ENCODE measurements at regions not wholly inside any gene's neighbourhood (a gene's known extent, or its start where the extent isn't known, plus 50 kb on each side); places are given as distances from the start of the nearest gene placed in this dataset.

DNA sequence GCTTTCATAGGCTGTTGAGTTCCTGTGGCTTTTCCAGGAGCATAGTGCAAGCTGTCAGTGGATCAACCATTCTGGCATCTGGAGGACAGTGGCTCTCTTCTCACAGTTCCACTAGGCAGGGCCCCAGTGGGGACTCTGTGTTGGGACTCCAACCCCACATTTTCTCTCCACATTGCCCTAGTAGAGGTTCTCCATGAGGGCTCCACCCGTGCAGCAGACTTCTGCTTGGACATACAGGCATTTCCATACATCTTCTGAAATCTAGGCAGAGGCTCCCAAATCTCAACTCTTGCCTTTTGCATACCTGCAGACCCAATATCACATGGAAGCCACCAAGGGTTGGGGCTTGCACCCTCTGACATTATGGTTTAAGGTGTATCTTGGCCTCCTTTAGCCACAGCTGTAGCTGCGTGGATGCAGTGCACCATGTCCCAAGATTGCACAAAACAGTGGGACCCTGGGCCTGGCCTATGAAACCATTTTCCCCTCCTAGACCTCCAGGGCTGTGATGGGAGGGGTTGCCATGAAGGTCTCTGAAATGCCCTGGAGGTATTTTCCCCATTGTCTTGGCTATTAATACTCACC, 645.9 kb upstream of the CITED2 start:
- no peak for TF ChIP-seq ZNF274 (IDR thresholded peaks at IDR 0.05; ENCODE audit: low read depth, low read length)
- TF ChIP-seq YY1 (IDR thresholded peaks at IDR 0.05; ENCODE audit: insufficient read depth, insufficient read length) = no peak
- no peak for TF ChIP-seq SUZ12 (IDR thresholded peaks at IDR 0.05; ENCODE audit: extremely low read depth, insufficient read depth, insufficient read length)
